ENCODE measurements at regions not wholly inside any gene's neighbourhood (a gene's known extent, or its start where the extent isn't known, plus 50 kb on each side); places are given as distances from the start of the nearest gene placed in this dataset.

DNA sequence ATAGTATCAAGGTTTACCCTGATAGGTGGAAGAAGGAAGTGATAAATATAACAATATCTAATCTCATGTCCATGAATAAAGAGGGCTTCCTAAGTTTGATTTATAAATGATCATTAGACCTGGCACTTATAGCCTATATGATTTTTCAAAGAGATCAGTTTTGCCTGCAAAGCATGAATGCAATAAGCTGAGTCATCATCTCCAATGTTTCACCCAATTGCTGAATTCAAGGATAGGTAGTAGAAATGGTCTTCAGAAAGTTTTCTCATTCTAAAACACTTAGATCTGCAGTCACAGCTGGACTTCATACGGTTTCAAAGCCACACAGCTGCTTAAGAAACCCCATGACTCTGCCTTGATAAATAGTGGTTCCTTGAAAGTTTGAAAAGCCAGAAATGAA is 1722.8 kb downstream of the MAT2B start:
- H3K4me3 Mint-ChIP-seq = no peak overlapping the region
- Histone ChIP-seq H3K27me3 (ENCODE audit: control insufficient read depth, insufficient read depth, low read length, poor library complexity, severe bottlenecking) (no peaks in the 10 kb centered on the region), H3K4me1 (ENCODE audit: control insufficient read depth, insufficient read depth, low read length) (no peaks in the 10 kb centered on the region), H3K4me3 (ENCODE audit: low read length) (no peak overlapping the region), H3K9me3 (ENCODE audit: control insufficient read depth, low read length) (no peaks in the 10 kb centered on the region), H3K36me3 (ENCODE audit: control insufficient read depth, insufficient read depth, low read length) (no peaks in the 10 kb centered on the region), H3K27ac (ENCODE audit: low read depth, low read length) (no peak overlapping the region), H3K9ac (ENCODE audit: extremely low read depth, low read length, poor library complexity, severe bottlenecking) (no peak overlapping the region)
- H3K27ac Mint-ChIP-seq = no peak overlapping the region
- 84% methylated on average over 1 of the region's 1 CpG; no CpG with 5 or more reads in 1 of the 2 experiments for WGBS, 2 experiments (ENCODE audit: insufficient coverage in 1 of 2, insufficient read length in 1 of 2)
- peaks cover 7% of the 10 kb centered on the region for H3K4me1 Mint-ChIP-seq
- no peak for TF ChIP-seq CTCF (conservative IDR thresholded peaks at IDR 0.05)
- no peaks in the 10 kb centered on the region for H3K27me3 Mint-ChIP-seq (ENCODE audit: insufficient read depth)
- H3K36me3 Mint-ChIP-seq (ENCODE audit: low read depth) = peaks cover under 1% of the 10 kb centered on the region
- no peak for DNase-seq
- H3K9me3 Mint-ChIP-seq = peaks cover 1% of the 10 kb centered on the region

- DNase-seq = no peak
- no peaks in the 10 kb centered on the region for H3K36me3 ChIP-seq (ENCODE audit: control insufficient read depth, insufficient read depth, low read length)
- no peaks in the 10 kb centered on the region for H3K4me1 ChIP-seq (ENCODE audit: control insufficient read depth, insufficient read depth, low read length)
- Mint-ChIP-seq H3K4me1 (peaks cover 7% of the 10 kb centered on the region), H3K4me3 (no peak overlapping the region), H3K27me3 (ENCODE audit: insufficient read depth) (no peaks in the 10 kb centered on the region), H3K9me3 (peaks cover 14% of the 10 kb centered on the region), H3K36me3 (ENCODE audit: low read depth) (peaks cover 5% of the 10 kb centered on the region), H3K27ac (no peak overlapping the region)
- 93% methylated on average over 2 of the region's 2 CpGs; no CpG with 5 or more reads in 1 of the 2 experiments for WGBS, 2 experiments (ENCODE audit: insufficient coverage in 1 of 2, insufficient read length in 1 of 2)
- TF ChIP-seq CTCF (conservative IDR thresholded peaks at IDR 0.05) = no peak
- H3K9me3 ChIP-seq (ENCODE audit: control insufficient read depth, low read length) = peaks cover 9% of the 10 kb centered on the region
- H3K9ac ChIP-seq (ENCODE audit: extremely low read depth, low read length, poor library complexity, severe bottlenecking) = no peak overlapping the region
- H3K27me3 ChIP-seq (ENCODE audit: control insufficient read depth, insufficient read depth, low read length, poor library complexity, severe bottlenecking) = no peaks in the 10 kb centered on the region
- no peak overlapping the region for H3K27ac ChIP-seq (ENCODE audit: low read depth, low read length)
- H3K4me3 ChIP-seq (ENCODE audit: low read length) = no peak overlapping the region
Measured at GRCh38 chr5:165231821-165232508, 1726.5 kb downstream of the MAT2B start.

- Mint-ChIP-seq H3K4me1 (peaks cover 7% of the 10 kb centered on the region), H3K9me3 (peaks cover 14% of the 10 kb centered on the region), H3K4me3 (no peak overlapping the region), H3K27ac (no peak overlapping the region), H3K27me3 (ENCODE audit: insufficient read depth) (no peaks in the 10 kb centered on the region), H3K36me3 (ENCODE audit: low read depth) (peaks cover 5% of the 10 kb centered on the region)
- 60 to 80% methylated on average over 2 to 4 of the region's 4 CpGs for WGBS, 2 experiments (ENCODE audit: insufficient coverage in 1 of 2, insufficient read length in 1 of 2)
- Histone ChIP-seq H3K27me3 (ENCODE audit: control insufficient read depth, insufficient read depth, low read length, poor library complexity, severe bottlenecking) (no peaks in the 10 kb centered on the region), H3K9ac (ENCODE audit: extremely low read depth, low read length, poor library complexity, severe bottlenecking) (no peak overlapping the region), H3K4me3 (ENCODE audit: low read length) (no peak overlapping the region), H3K4me1 (ENCODE audit: control insufficient read depth, insufficient read depth, low read length) (no peaks in the 10 kb centered on the region), H3K27ac (ENCODE audit: low read depth, low read length) (no peak overlapping the region), H3K9me3 (ENCODE audit: control insufficient read depth, low read length) (peaks cover 9% of the 10 kb centered on the region), H3K36me3 (ENCODE audit: control insufficient read depth, insufficient read depth, low read length) (no peaks in the 10 kb centered on the region)
- no peak for TF ChIP-seq CTCF (conservative IDR thresholded peaks at IDR 0.05)
- DNase-seq = no peak
Measured at GRCh38 chr5:165232509-165233028, 1727.2 kb downstream of the MAT2B start.

Data from endodermal cell (in vitro differentiated cells).